Liver (tissue), 7 donors: ENCODE measurements at regions not wholly inside any gene's neighbourhood (a gene's known extent, or its start where the extent isn't known, plus 50 kb on each side); places are given as distances from the start of the nearest gene placed in this dataset.

Experiments used
- DNase-seq: peaks from one replicate; pipeline ENCODE4 v3.0.0-alpha.2; 2017; ENCODE audit warnings: low spot score
- H3K27ac ChIP-seq, 2 donors: one replicate each; pipeline ENCODE4 v1.7.0; 2013; ENCODE audit warnings: inconsistent platforms in 2 of 2, low read length in 2 of 2, control low read depth in 1 of 2, low read depth in 1 of 2, mild to moderate bottlenecking in 1 of 2
- H3K27me3 ChIP-seq, 4 donors: one replicate each; pipeline versions ENCODE4 v1.6.1 to v1.7.0; 2013; ENCODE audit warnings: low read length in 3 of 4, inconsistent platforms in 1 of 4, mild to moderate bottlenecking in 1 of 4, moderate library complexity in 1 of 4; ENCODE audit not compliant: control insufficient read depth in 4 of 4, insufficient read depth in 4 of 4
- H3K36me3 ChIP-seq, 4 donors: one replicate each; pipeline versions ENCODE4 v1.6.1 to v1.7.0; 2013; ENCODE audit warnings: low read length in 3 of 4, mild to moderate bottlenecking in 3 of 4, low read depth in 1 of 4, moderate library complexity in 1 of 4; ENCODE audit not compliant: control insufficient read depth in 4 of 4, insufficient read depth in 3 of 4
- H3K4me1 ChIP-seq, 4 donors: one replicate each; pipeline versions ENCODE4 v1.6.1 to v1.7.0; 2013; ENCODE audit warnings: low read length in 3 of 4, mild to moderate bottlenecking in 3 of 4, moderate library complexity in 1 of 4; ENCODE audit not compliant: control insufficient read depth in 4 of 4, insufficient read depth in 4 of 4
- H3K4me3 ChIP-seq, 3 donors: one replicate each; pipeline versions ENCODE4 v1.6.1 to v1.7.0; 2013; ENCODE audit warnings: low read length in 3 of 3, control low read depth in 1 of 3, low read depth in 1 of 3, mild to moderate bottlenecking in 1 of 3
- H3K9ac ChIP-seq, 2 donors: one replicate each; pipeline ENCODE4 v1.7.0; 2013; ENCODE audit warnings: low read length in 2 of 2, mild to moderate bottlenecking in 2 of 2, moderate library complexity in 2 of 2, control low read depth in 1 of 2, low read depth in 1 of 2
- H3K9me3 ChIP-seq, 4 donors: one replicate each; pipeline versions ENCODE4 v1.6.1 to v1.7.0; 2013; ENCODE audit warnings: low read length in 3 of 4; ENCODE audit not compliant: control insufficient read depth in 4 of 4
- FOXA1 ChIP-seq: IDR thresholded peaks from 2 replicates; pipeline ENCODE4 v1.6.1; 2016; ENCODE audit warnings: antibody characterized with exemption
- FOXA2 ChIP-seq: IDR thresholded peaks from 2 replicates; pipeline ENCODE4 v1.6.1; 2016; ENCODE audit warnings: antibody characterized with exemption
- GABPA ChIP-seq, 2 donors: IDR thresholded peaks in 1 of 2; conservative IDR thresholded peaks in 1 of 2; 2 replicates each; pipeline ENCODE4 v1.6.1; 2016; ENCODE audit warnings: antibody characterized with exemption in 2 of 2, mild to moderate bottlenecking in 1 of 2, moderate library complexity in 1 of 2
- HNF4A ChIP-seq, 2 donors: conservative IDR thresholded peaks; 2 replicates each; pipeline ENCODE4 v1.6.1; 2016; ENCODE audit warnings: antibody characterized with exemption in 2 of 2, mild to moderate bottlenecking in 2 of 2
- HNF4G ChIP-seq: IDR thresholded peaks from 2 replicates; pipeline ENCODE4 v1.6.1; 2016; ENCODE audit warnings: antibody characterized with exemption
- JUND ChIP-seq, 2 donors: IDR thresholded peaks; 2 replicates each; pipeline ENCODE4 v1.6.1; 2016; ENCODE audit warnings: antibody characterized with exemption in 2 of 2
- RAD21 ChIP-seq, 2 donors: IDR thresholded peaks; 2 replicates each; pipeline ENCODE4 v1.6.1; 2016; ENCODE audit warnings: antibody characterized with exemption in 2 of 2, mild to moderate bottlenecking in 2 of 2
- RXRA ChIP-seq, 2 donors: IDR thresholded peaks; 2 replicates each; pipeline ENCODE4 v1.6.1; 2017 to 2018; ENCODE audit warnings: antibody characterized with exemption in 2 of 2, mild to moderate bottlenecking in 1 of 2
- SP1 ChIP-seq: IDR thresholded peaks from 2 replicates; pipeline ENCODE4 v1.6.1; 2018; ENCODE audit warnings: antibody characterized with exemption, mild to moderate bottlenecking
- TAF1 ChIP-seq: conservative IDR thresholded peaks from 2 replicates; pipeline ENCODE4 v1.6.1; 2016; ENCODE audit warnings: antibody characterized with exemption, mild to moderate bottlenecking
- YY1 ChIP-seq: IDR thresholded peaks from 2 replicates; pipeline ENCODE4 v1.6.1; 2016; ENCODE audit warnings: antibody characterized with exemption, mild to moderate bottlenecking
- WGBS: extraction: QIAGEN DNeasy Blood & Tissue Kit; methylation state at CpG from one replicate; pipeline ENCODE4 v1.1.7; 2013; 5-methylcytosine and 5-hydroxymethylcytosine counted together
- TF ChIP-seq, protein P1 (sequence below): IDR thresholded peaks from 2 replicates; pipeline ENCODE4 v1.6.1; 2016; ENCODE audit warnings: antibody characterized with exemption
- TF ChIP-seq, protein P2 (sequence below): IDR thresholded peaks from 2 replicates; pipeline ENCODE4 v1.6.1; 2016; ENCODE audit warnings: antibody characterized with exemption
- TF ChIP-seq, protein P3 (sequence below): IDR thresholded peaks from 2 replicates; pipeline ENCODE4 v1.6.1; 2016; ENCODE audit warnings: antibody characterized with exemption
- donor health status: healthy.
- donor health status: healthy.
- donor health status: healthy.
- donor health status: healthy.

DNA sequence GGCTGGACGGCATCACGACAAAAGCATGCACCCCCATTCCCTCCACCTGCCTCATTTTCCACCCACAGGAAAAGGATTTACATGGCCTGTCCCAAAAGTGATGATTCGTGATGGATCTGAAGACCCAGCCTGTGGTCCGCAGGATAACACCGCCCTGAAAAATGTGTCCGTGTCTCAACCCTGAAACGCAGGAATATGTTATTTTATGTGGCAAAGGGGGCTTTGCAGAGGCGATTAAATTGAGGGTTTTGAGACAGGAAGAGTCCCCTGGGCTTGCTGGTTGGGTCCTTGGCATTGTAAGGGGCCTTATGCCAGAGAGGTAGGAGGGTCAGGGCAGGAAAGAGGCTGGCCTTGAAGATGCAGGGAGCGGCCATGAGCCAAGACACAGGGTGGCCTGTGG is 80.2 kb upstream of the PPP2R2D start:
- TF ChIP-seq TAF1 = no peak
- H3K36me3 ChIP-seq = no peaks in the 10 kb centered on the region
- no peaks in the 10 kb centered on the region for H3K27me3 ChIP-seq
- peaks cover 41 to 70% (median 62%) of the 10 kb centered on the region in 4 donors for H3K4me1 ChIP-seq
- DNase-seq = no peak
- peaks cover 0 to 1% (median 0%) of the 10 kb centered on the region in 4 donors for H3K9me3 ChIP-seq
- no peak overlapping the region for H3K27ac ChIP-seq
- no peak overlapping the region for H3K9ac ChIP-seq
- H3K4me3 ChIP-seq = no peak overlapping the region
- 92% methylated on average over 9 of the region's 9 CpGs for WGBS

DNA sequence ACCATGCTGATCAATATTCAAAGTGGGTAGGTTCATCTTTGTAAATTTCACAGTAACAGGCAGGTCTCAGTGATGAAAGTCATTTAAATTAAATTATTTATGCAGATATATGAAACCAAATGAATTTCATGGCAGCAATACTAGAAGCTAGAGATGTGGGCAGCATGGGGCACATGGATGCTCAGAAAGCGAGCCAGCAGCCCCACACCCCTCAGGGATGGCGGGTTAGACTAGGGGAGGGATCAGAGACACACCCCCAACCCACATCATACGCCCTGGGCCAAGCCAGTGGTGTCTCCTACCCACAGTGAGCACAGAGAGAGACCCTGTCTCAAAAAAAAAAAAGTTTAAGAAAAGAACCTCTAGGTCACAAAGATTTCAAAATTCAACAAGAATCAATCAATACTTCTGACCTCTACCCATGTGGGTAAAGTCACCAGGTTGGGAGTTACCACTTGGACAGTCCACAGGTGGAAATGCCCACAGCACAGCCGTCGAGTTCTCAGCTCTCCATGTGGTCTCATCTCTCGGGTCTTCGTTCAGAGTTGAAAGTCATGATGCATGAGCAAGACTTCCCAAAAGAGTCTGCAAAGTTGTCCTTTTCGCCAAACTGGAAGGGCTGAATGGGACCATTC is 79.3 kb upstream of the PPP2R2D start:
- Histone ChIP-seq H3K4me1 (peaks cover 37 to 74% (median 67%) of the 10 kb centered on the region in 4 donors), H3K4me3 (no peak overlapping the region), H3K36me3 (no peaks in the 10 kb centered on the region), H3K9me3 (peaks cover 0 to 1% (median 0%) of the 10 kb centered on the region in 4 donors), H3K9ac (no peak overlapping the region), H3K27ac (peak overlapping the region in 1 of 2 donors; percentile 74), H3K27me3 (no peaks in the 10 kb centered on the region)
- peak; percentile 24 for DNase-seq
- TF ChIP-seq, protein P1, sequence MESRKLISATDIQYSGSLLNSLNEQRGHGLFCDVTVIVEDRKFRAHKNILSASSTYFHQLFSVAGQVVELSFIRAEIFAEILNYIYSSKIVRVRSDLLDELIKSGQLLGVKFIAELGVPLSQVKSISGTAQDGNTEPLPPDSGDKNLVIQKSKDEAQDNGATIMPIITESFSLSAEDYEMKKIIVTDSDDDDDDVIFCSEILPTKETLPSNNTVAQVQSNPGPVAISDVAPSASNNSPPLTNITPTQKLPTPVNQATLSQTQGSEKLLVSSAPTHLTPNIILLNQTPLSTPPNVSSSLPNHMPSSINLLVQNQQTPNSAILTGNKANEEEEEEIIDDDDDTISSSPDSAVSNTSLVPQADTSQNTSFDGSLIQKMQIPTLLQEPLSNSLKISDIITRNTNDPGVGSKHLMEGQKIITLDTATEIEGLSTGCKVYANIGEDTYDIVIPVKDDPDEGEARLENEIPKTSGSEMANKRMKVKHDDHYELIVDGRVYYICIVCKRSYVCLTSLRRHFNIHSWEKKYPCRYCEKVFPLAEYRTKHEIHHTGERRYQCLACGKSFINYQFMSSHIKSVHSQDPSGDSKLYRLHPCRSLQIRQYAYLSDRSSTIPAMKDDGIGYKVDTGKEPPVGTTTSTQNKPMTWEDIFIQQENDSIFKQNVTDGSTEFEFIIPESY = peak; percentile 17
- TF ChIP-seq HNF4G (peak; percentile 46), RXRA (IDR thresholded peaks at IDR 0.05) (peak; percentile 56 to 90), JUND (IDR thresholded peaks at IDR 0.05) (peak in 1 of 2 donors; percentile 45), RAD21 (IDR thresholded peaks at IDR 0.05) (peak in 1 of 2 donors; percentile 15), FOXA2 (peak; percentile 31), HNF4A (conservative IDR thresholded peaks at IDR 0.05) (peak; percentile 79 to 91), FOXA1 (no peak), SP1 (peak; percentile 35), YY1 (peak; percentile 83), GABPA (IDR thresholded peaks at IDR 0.05 in 1 of 2, conservative IDR thresholded peaks at IDR 0.05 in 1 of 2) (no peak)
- TF ChIP-seq, protein P2, sequence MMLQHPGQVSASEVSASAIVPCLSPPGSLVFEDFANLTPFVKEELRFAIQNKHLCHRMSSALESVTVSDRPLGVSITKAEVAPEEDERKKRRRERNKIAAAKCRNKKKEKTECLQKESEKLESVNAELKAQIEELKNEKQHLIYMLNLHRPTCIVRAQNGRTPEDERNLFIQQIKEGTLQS = no peak
- TF ChIP-seq, protein P3, sequence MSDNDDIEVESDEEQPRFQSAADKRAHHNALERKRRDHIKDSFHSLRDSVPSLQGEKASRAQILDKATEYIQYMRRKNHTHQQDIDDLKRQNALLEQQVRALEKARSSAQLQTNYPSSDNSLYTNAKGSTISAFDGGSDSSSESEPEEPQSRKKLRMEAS = peak; percentile 66
- WGBS = 44% methylated on average over 8 of the region's 8 CpGs

DNA sequence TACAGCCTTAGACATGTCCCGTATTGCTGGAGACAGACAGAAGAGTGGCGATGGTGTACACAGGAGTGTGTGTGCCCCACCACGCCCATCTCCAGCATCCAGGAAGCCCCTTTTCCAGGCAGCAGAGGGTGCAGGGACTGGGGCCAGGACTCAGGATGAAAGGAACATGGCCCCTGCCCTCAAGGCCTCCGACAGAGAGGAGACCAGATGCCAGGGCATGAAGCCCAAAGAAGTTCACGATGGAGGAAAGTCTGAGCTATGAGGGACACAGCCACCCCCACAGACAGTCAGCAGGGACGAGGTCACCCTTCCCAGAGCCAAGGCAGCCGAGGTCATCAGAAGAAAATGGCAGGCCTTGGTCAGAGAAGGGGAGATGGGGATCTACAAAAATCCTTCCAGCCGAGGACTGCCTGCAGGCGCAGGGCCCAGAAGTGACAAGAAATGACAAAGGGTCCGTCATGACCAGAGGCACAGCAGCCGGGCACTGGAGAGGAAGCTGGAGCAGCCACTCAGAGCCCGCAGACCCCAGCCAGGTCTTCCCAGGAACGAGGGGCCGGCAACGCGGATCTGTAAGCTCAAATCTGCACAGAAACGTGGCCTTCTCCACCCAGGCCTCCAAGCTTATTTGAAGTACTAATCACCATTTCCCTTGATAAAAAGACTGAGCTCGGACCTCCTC is 78.7 kb upstream of the PPP2R2D start:
- Histone ChIP-seq H3K9ac (no peak overlapping the region), H3K9me3 (peaks cover 0 to 1% (median 0%) of the 10 kb centered on the region in 4 donors), H3K4me1 (peaks cover 37 to 76% (median 69%) of the 10 kb centered on the region in 4 donors), H3K27ac (peak overlapping the region in 1 of 2 donors; percentile 74), H3K36me3 (no peaks in the 10 kb centered on the region), H3K27me3 (no peaks in the 10 kb centered on the region), H3K4me3 (no peak overlapping the region)
- no peak for DNase-seq
- TF ChIP-seq FOXA1 = no peak
- TF ChIP-seq, protein P2 = no peak
- no peak for TF ChIP-seq HNF4G
- 84% methylated on average over 18 of the region's 18 CpGs for WGBS
